OCI-LY3 (cell line): ENCODE measurements at regions not wholly inside any gene's neighbourhood (a gene's known extent, or its start where the extent isn't known, plus 50 kb on each side); places are given as distances from the start of the nearest gene placed in this dataset.

Source experiments
- EZH2phosphoT487 ChIP-seq: fragments of 200-600 bp; shearing (Covaris generic); IDR thresholded peaks from 2 replicates; pipeline ENCODE4 v1.6.1; 2018; ENCODE audit warnings: antibody characterized with exemption, mixed run types, low read depth
- TF ChIP-seq, protein P1 (sequence below): fragments of 200-600, 300-600 bp; sonication (generic); IDR thresholded peaks from 2 replicates; pipeline ENCODE4 v1.5.1; 2014; ENCODE audit warnings: antibody characterized with exemption, low read length, low read depth

DNA sequence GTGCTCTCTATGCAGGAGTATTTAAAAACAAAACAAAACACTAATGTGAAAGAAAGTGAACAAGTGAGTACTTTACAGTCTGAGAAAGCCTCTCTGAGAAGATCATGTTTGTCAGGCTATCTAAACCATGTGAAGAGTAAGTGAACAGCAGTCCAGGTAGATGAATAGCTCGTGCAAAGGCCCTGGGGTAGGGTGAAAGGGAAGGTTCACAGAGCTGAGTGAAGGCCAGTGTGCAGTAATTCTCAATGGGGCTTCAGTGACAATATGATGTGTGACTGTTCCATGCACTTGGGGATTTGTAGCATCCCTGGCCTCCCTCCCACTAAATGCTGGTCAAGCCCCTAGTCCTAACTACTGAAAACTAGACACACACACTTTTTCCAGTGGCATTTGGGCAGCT, 488.9 kb upstream of the JARID2 start:
- TF ChIP-seq, protein P1, sequence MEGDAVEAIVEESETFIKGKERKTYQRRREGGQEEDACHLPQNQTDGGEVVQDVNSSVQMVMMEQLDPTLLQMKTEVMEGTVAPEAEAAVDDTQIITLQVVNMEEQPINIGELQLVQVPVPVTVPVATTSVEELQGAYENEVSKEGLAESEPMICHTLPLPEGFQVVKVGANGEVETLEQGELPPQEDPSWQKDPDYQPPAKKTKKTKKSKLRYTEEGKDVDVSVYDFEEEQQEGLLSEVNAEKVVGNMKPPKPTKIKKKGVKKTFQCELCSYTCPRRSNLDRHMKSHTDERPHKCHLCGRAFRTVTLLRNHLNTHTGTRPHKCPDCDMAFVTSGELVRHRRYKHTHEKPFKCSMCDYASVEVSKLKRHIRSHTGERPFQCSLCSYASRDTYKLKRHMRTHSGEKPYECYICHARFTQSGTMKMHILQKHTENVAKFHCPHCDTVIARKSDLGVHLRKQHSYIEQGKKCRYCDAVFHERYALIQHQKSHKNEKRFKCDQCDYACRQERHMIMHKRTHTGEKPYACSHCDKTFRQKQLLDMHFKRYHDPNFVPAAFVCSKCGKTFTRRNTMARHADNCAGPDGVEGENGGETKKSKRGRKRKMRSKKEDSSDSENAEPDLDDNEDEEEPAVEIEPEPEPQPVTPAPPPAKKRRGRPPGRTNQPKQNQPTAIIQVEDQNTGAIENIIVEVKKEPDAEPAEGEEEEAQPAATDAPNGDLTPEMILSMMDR: no peak
- no peak for TF ChIP-seq EZH2phosphoT487
